ENCODE measurements at regions not wholly inside any gene's neighbourhood (a gene's known extent, or its start where the extent isn't known, plus 50 kb on each side); places are given as distances from the start of the nearest gene placed in this dataset.

- in situ Hi-C loops (cut with HindIII; ENCODE audit: low pct_ligation_motif_present, low sequenced_read_pairs), result no loop called here
- H3K27ac ChIP-seq, result no peak overlapping the region
- no peak for DNase-seq
- H3K4me3 ChIP-seq (ENCODE audit: low read depth, low read length), result no peak overlapping the region
- no peaks in the 10 kb centered on the region for H3K36me3 ChIP-seq (replicated peaks)
- H3K27me3 ChIP-seq (replicated peaks), result no peaks in the 10 kb centered on the region
- no peak for TF ChIP-seq CTCF (IDR thresholded peaks at IDR 0.05; ENCODE audit: low read depth, low read length, missing control alignments)
Observed at GRCh38 chr4:107261241-107261874, 225.2 kb upstream of the DKK2 start.

GRCh38 chr4:107258359-107258758, 222.2 kb upstream of the DKK2 start:
- in situ Hi-C loops (cut with HindIII; ENCODE audit: low pct_ligation_motif_present, low sequenced_read_pairs), result no loop called here
- no peak for TF ChIP-seq CTCF (IDR thresholded peaks at IDR 0.05; ENCODE audit: low read depth, low read length, missing control alignments)
- no peak overlapping the region for H3K4me3 ChIP-seq (ENCODE audit: low read depth, low read length)
- peak; percentile 82 for DNase-seq
- H3K36me3 ChIP-seq (replicated peaks), result no peaks in the 10 kb centered on the region
- no peak overlapping the region for H3K27ac ChIP-seq
- H3K27me3 ChIP-seq (replicated peaks), result no peaks in the 10 kb centered on the region

- Histone ChIP-seq H3K36me3 (replicated peaks) (no peaks in the 10 kb centered on the region), H3K27me3 (replicated peaks) (no peaks in the 10 kb centered on the region), H3K27ac (no peak overlapping the region), H3K4me3 (ENCODE audit: low read depth, low read length) (no peak overlapping the region)
- in situ Hi-C loops (cut with HindIII; ENCODE audit: low pct_ligation_motif_present, low sequenced_read_pairs), result no loop called here
- DNase-seq, result no peak
- TF ChIP-seq CTCF (IDR thresholded peaks at IDR 0.05; ENCODE audit: low read depth, low read length, missing control alignments), result no peak
Observed at GRCh38 chr4:107255596-107255995, 219.5 kb upstream of the DKK2 start.

GRCh38 chr4:107255114-107255513, 219.0 kb upstream of the DKK2 start:
- no peak for TF ChIP-seq CTCF (IDR thresholded peaks at IDR 0.05; ENCODE audit: low read depth, low read length, missing control alignments)
- H3K27me3 ChIP-seq (replicated peaks), result no peaks in the 10 kb centered on the region
- in situ Hi-C loops (cut with HindIII; ENCODE audit: low pct_ligation_motif_present, low sequenced_read_pairs), result no loop called here

GRCh38 chr4:107253579-107254068, 217.5 kb upstream of the DKK2 start:
- in situ Hi-C loops (cut with HindIII; ENCODE audit: low pct_ligation_motif_present, low sequenced_read_pairs), result no loop called here

More at GRCh38 chr4:107255114-107255513, 219.0 kb upstream of the DKK2 start:
- no peak for DNase-seq
- H3K36me3 ChIP-seq (replicated peaks), result no peaks in the 10 kb centered on the region
- no peak overlapping the region for H3K27ac ChIP-seq
- H3K4me3 ChIP-seq (ENCODE audit: low read depth, low read length), result no peak overlapping the region

More at GRCh38 chr4:107253579-107254068, 217.5 kb upstream of the DKK2 start:
- no peak for TF ChIP-seq CTCF (IDR thresholded peaks at IDR 0.05; ENCODE audit: low read depth, low read length, missing control alignments)
- no peak for DNase-seq
- Histone ChIP-seq H3K27ac (no peak overlapping the region), H3K36me3 (replicated peaks) (no peaks in the 10 kb centered on the region), H3K27me3 (replicated peaks) (no peaks in the 10 kb centered on the region), H3K4me3 (ENCODE audit: low read depth, low read length) (no peak overlapping the region)
